ENCODE measurements at regions not wholly inside any gene's neighbourhood (a gene's known extent, or its start where the extent isn't known, plus 50 kb on each side); places are given as distances from the start of the nearest gene placed in this dataset.
"Not testable (repeated sequence)": the region's sequence is repeated elsewhere in the genome, so short reads cannot be mapped to it uniquely, and the experiment has no call there.

DNA sequence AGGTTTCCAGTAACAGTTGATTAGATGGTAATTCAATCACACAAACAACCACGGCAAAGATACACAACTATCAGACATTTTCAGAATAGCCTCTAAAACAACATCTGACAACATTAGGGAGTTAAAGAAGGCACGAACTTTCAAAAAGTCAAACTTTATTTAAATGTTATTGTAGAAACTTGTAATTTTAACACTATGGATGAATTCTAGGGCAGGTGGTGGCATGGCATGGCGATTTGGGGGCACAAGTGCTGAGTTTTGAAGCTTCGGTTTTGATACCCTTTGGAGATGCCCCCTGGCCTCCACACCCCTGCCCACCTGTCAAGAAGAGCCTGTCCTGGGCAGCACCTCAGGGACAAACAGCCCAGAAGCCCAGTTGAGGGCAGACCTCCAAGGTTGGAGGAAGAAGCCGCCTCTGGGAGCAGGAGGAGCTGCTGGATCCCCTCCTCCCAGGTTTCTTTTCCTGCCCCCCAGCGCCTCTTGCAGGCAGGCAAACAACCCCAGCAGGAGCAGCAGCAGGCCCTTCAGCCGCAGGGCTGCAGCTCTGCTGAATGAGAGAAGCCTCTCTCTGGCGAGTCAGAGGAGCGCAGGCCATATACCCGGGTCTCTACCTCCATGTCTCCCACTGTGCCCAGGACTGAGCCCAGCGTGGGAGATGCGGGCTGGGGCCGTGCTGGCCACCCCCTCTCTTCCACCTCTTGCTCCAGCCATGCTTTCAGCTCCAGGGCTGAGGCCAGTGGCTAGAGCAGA lies 102.1 kb upstream of the IGLL5 start:
- DNase-seq: no peak

DNA sequence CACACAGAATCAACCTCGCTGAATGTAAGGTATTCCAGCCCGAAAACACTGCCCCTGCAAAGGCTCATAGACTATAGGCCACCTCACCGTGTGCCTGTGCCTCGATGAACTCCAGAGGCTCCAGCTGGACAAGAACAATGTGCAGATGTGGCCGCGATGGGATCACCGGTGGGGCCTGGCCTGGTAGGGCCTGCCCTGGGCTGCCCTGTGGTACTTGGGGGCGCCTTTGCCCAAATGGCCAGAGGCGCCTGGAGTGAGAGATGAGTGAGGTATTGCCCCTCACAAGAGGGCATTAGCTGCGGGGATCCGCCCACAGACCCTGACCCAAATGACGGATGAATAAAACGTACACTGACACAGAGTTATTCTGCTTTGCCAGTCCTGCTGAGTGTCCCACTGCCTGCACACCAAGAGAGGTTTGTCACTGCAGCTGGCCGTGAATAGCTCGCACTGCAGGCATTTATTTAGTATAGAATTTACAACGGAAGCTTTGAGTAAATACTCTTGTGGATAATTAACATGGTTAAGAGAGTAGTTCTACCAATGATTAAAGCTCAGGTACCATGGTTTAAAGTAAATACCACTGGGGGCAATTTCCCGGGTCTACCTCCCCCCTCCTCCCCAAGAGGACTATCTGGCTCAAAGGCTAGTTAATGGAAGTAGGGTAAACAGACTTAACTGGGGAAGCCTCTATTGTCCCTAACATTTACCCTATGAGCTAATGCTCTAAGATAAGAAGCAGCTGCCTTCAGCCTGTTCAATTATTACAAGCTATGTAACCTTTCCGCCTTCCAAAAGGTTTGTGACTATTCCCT lies 101.1 kb upstream of the IGLL5 start:
- DNase-seq: peak; percentile 92

DNA sequence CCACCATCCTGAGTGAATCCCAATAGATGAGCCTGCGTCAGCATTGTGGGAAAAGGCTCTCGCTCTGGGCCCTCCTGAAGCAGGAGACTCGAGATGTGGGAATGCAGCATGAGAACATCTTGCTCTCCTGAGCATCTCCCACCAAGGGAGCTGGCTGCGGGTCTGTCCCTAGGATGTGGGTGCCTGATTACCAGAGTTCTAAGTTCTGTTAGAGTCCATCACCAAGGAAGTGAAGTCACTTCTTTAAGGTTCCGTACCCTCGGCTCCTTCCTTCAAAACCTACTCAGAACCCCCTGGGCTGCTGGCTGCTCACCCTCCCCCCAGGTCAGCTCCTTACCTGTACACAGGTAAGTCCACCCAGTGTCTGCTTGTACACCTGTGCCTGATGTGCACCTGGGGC lies 100.5 kb upstream of the IGLL5 start:
- no peak for DNase-seq

DNA sequence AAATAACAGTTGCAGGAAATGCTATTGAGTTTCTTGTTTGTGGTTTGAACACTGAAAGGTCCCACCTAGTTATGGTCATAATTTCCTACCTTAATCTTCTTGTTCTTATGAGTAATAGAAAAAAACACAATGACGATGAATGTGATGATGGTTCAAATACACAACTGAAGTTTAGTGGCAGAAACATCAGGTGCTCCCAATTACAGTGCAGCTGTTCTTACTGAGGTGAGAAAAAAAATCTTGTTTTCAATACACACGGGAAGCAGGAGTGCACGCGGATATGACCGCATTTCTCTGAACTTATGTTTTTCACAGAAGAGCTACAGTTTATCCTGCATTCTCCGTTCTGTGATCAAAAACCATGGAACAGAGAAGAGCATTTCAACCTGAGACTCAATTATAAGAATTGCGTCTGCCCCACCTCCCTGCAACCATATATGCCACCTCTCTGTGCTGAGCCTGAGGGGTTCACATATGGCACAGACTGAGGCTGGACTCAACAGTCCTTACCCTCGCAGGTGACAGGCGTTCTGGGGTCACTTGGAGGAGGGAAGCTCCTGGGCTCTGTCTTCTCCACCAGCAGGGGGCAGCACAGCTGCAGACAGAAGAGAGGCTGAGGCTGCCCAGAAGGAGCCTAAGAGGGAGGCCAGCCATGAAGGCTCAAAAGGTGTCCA lies 99.7 kb upstream of the IGLL5 start:
- DNase-seq: peak; percentile 24

DNA sequence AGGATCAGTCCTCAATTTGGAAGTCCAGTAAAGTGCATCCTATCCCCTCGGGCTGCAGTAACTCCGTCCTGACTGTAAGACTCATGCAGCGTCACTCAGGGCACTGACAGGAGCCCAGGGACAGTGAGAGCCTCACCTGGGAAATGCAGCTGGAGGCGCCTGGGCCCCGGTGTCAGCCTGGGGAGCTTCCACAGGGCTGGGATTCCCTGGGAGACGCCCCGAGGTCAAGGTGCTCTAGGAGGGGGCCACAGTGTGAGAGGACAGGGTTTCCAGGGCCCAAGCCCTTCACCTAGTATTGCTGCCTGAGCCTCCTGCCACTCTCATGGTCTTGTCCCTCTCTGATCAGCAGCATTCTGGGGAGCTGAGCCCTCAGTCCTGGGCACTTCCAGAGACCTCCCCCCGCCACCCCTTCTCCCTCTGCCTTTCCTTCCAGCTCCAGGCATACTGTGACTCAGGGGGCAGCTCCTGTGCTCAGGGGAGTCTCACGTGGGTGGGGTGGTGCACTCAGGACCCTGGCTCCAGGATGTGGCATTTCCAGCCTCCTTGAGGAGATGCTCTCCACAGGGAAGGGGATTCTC lies 99.1 kb upstream of the IGLL5 start:
- DNase-seq: no peak

DNA sequence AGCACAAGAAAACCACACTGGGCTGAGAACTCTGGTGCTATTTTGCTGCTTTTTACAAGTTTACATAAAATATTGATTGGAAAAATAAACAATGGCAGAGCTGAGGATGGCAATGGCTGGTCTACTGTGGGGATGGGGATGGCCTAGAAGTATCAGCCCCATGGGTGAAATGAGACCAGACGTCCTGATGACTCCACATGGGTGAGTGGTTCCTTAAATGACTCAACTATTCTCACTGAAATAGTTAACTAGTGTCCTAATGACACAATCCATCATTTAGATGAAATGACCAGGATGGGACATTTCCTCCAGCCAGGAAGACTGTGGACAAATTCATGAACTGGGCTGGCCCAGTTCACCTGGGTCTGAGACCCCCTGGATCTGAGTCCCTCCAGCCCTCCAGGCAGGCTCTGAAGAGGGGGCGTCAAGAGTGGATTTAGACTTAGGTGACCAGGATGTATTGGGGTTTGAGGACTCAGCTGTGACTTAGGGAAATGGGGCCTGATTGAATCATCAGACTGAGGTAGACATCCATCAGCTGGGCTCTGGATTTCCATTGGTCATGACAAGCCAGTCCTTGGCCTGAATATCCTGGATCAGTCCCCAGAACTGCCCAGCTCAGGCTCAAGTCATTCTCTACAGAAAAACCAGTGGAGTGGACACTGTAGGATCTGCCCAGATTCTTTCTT lies 98.2 kb upstream of the IGLL5 start:
- no peak for DNase-seq

DNA sequence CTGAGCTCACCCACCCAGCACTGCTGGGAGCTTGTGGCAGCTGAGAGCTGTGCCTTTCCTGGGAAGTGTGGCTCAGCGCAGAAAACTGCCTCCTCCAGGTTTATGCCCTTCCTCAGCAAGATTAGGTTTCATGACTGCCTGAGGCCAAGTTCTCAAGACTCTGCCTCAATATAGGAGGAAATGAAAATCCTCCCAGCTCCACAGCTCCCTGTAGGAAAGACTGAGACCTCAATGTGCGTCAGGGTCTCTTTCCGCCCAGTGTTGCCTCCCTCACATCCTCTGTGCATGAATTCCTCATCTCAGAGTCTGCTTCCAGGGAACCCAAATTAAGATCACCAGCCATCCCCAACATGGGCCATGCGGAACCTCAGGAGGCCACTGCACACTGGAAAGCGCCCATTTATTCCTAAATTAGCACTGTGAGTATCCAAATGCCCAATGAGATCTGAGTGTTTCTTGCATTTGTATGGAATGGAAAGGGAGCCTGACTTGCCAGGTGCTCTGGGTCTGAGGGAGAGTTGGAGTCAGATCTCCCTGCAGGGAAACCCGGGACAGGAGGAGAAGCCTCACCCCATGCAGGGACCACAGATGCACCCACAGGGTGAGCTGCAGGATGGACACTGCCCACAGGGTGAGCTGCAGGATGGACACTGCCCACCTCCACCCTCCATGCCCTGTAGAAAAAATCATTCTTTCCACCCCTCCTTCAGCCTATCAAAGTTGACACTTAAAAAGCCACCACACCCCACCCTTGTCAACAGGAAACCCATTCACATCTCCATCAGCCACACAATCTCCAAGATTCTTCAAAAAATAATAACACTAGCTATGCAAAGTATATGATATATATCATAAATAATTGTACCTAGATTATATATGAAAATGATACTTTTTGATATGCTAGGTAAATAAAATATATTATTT lies 97.4 kb upstream of the IGLL5 start:
- no peak for DNase-seq

DNA sequence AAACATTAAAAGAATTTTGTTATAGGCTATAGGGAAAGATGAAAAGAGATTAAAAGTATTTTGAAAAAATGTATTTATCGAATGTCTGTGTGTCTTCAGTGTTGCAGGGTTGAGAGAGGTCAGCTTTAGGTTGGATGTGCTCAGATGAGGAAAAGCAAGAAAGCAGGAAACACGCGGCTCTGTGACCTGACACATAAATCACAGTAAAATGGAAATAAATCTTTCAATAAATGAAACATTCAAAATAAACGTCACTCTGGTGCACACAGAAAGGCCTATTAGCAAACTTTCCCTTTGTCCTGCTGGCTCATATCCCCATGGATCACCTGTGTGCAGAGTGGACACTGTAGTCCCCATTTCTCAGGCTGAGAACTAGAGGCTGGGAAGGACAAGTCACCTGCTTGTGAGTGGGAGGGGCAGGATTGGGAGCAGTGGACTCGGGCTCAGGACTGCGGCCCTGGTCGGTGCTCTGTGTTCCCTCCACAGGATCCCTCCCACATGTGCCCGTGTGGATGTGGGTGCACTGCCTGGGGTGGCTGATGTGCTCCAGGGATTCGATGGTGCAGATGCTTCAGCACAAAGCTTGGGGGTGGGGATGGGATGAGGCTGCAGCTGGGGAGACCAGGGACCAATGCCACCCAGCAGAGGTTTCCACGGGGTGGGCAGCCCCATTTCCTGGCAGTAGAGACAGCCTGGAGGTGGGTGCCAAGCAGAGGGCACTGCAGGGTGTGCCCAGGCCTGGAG lies 96.0 kb upstream of the IGLL5 start:
- DNase-seq: no peak

DNA sequence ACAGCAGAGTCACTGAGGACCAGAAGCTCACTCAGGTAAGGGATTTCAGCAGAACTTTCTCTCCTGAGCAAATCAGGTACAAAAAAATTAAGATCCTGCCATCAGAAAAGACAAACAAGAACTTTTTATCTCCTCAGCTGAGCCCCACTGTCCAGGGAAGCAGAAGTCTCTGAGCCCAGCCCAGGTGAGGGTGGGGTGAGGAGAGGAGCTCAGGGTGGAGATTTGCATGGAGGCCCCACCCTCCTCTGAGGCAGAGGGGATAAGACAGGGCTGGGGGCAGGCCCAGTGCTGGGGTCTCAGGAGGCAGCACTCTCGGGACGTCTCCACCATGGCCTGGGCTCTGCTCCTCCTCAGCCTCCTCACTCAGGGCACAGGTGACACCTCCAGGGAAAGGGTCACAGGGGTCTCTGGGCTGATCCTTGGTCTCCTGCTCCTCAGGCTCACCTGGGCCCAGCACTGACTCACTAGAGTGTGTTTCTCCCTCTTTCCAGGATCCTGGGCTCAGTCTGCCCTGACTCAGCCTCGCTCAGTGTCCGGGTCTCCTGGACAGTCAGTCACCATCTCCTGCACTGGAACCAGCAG lies 95.3 kb upstream of the IGLL5 start:
- not testable (repeated sequence) for DNase-seq

DNA sequence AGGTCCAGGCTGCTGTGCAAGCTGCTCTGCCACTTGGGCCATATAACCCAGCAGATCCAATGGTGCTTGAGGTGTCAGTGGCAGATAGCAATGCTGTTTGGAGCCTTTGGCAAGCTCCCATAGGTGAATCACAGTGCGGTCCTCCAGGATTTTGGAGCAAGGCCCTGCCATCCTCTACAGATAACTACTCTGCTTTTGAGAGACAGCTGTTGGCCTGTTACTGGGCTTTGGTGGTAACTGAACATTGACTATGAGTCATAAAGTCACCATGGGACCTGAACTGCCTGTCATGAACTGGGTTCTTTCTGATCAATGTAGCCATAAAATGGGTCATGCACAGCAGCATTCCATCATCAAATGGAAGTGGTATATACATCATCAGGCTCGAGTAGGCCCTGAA lies 92.0 kb upstream of the IGLL5 start:
- DNase-seq: not testable (repeated sequence)

DNA sequence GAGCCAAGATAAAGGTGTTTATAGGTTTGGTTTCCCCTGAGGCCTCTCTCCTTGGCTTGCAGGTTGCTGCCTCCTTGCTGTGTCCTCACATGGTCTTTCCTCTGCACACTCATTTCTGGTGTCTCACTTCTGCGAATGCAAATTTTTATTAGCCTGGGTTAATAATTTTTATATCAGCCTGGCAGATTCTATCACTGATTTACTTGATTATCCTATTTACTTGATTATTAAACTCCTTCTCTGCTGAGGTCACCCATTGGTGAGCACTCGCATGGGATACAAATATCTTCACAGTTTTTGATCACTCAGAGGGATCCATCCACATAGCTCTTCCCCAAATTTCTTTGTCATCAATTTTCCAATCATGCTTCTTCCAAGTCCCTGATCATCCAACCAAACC lies 90.9 kb upstream of the IGLL5 start:
- no peak for DNase-seq

DNA sequence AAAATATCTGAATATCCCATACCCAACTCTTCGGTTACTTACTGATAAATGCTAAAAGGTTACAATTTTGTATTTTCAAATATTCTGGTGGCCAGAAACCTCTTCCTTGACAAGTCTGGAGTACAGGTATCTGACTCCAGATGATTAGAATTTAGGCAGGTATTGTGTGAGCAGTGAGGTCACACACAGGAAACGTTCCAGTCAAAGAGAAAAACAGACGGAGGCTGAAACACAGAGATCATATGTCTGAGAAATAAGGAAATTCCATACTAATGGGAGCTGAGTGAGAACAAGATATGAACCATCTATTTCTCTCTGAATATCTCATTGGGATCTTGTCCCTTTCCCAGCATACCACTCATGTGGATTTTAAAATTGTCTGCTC lies 89.4 kb upstream of the IGLL5 start:
- no peak for DNase-seq

DNA sequence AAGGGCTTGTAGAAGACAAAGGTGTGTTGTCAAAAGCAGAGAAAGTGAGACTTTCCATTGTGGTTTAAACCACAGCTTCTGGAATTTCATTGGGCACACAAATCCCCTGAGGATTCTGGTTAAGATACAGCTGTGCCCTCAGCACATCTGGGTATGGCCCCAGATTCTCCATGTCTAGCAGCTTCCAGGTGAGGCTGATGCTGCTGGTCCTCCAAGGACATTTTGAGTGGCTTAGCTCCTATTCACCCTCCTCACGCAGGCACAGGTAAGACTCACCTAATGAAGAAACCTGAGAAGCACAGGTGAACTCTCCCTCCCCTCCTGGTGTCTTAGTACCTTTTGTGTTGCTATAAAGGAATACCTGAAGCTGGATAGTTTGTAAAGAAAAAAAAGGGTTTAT lies 88.9 kb upstream of the IGLL5 start:
- no peak for DNase-seq

DNA sequence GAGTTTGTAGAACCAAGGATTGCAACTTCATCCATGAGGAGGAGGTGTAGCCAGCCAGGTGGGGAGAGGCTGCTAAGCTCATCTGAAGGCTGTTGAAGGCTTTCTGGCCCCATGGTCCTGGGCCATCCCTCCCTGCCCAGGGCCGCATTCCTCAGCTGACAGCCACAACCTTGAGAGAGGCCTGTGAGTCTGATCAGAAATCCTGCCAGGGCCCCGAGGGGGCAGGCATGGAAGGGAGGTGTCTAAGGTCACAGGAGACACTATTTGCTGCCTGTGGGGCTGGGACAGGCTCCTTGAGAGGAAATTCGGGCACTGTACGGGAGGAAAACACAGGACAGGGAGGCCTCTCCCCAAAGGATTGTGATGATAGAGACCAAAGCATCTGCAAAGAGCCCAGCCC lies 88.1 kb upstream of the IGLL5 start:
- no peak for DNase-seq

DNA sequence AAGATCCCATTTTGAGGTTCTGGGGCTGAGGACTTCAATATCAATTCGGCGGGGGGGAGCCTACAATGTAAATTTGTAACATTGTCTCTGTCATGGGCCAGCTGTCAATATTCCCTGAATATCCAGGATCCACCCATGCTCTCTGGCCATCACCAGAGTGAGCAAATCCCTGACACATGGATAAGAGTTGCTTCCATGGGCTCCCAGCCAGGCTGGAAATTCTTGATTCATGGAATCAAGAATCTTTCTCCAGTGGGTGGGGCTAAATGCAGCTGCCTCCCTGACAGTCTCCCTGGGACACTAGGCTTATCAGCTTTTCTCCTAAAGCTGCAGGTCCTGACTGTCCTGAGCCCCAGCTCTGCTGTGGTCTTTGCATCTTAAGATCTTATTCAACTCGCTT lies 86.9 kb upstream of the IGLL5 start:
- DNase-seq: no peak

DNA sequence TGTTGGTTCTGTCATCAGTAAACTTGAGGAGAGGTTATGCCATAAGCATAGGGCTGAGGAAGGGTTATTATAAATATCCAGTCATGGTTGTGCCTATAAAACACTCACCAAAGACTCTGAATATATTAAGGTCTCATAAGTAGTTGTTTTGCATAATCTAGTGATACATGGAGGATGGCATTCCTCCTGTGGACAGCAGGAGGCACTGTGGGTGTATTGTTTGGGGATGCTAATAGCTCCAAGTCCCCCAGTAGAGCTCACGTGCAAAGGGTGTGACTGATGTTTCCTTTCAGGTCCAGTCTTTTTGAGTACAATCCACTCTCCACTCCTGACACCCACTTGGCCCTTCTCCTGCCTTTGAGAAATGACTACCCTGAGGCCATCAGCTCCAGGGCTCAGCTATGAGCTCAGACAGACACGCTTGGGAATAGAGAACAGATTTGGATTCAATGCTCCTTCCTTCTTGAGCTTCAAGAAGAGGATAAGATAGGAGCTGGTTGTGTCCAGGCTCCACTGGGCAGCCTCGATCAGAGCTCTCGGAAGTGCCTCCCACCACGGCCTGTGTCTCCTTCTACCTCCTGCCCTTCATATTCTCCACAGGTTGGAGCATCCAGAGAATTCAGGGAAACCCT lies 85.2 kb upstream of the IGLL5 start:
- no peak for DNase-seq

DNA sequence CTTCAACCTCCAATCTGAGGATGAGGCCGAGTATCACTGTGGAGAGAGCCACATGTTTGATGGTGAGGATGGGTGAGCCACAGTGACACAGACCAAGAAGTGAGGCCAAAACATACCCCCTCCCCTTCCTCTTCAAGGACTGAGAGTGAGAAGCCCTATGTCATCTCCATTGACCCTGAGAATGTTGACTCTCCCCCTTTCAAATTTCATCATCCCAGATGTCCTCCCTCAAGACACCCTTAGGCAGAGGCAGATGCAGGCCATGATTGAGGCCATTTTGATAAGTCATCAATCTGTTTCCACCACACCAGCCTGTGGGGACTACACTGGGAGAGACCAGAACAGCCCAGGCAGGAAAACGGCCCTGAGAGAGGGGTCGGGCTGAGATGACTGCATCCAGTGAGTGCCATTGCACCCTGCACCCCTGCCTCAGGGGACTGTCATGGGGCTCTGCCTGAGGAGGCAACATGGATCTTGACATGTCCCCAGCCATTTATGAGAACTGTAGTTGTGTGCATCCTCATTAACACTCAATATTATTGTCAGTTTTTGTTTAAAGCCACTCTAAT lies 84.2 kb upstream of the IGLL5 start:
- DNase-seq: no peak

DNA sequence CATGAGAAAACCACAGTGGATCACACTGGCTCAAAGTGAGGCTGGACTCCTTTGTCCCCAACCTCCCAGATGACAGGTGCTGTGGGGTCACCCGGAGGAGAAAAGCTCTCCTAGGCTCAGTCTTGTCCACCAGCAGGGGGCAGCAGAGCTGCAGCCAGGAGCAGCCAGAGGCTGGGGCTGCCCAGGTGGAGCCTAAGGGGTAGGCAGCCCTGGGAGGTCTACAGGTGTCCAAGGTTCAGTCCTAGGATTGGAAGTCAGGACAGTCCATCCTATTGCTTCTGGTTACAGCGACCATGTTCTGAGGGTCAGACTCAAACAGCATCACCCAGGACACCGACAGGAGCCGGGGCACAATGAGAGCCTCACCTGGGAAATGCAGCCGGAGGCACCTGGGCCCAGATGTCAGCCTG lies 77.6 kb upstream of the IGLL5 start:
- peak; percentile 9 for DNase-seq

DNA sequence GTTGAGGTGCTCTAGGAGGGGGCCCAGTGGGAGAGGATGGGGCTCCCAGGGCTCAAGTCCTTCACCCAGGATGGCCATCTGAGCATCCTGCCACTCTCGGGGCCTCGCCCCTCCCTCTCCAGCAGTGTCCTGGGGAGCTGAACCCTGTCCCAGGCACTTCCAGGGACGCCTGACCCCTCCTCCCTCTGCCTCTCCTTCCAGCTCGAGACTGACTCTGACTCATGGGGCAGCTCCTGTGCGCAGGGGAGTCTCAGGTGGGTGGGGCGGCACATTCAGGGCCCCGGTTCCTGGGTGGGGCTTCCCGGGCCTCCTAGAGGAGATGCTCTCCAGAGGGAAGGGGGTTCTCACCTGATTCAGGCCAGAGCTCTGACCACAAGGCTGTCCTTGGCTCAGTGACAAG lies 77.1 kb upstream of the IGLL5 start:
- no peak for DNase-seq

All from NCI-H774 (cell line).